NCI-H345 treated with DMSO at 0.1 percent for 48 hours (cell line): ENCODE measurements at regions not wholly inside any gene's neighbourhood (a gene's known extent, or its start where the extent isn't known, plus 50 kb on each side); places are given as distances from the start of the nearest gene placed in this dataset.

Source experiments
- DNase-seq: peaks from one replicate; lab custom pipeline; 2025; ENCODE audit not compliant: unreplicated experiment; lab: John Stamatoyannopoulos, UW

- DNase-seq = no peak
Measured at GRCh38 chr7:110326966-110327365, 764.0 kb upstream of the LRRN3 start.

- DNase-seq = no peak
Measured at GRCh38 chr7:110336423-110336822, 754.5 kb upstream of the LRRN3 start.

- no peak for DNase-seq
Measured at GRCh38 chr7:110337646-110338045, 753.3 kb upstream of the LRRN3 start.

- DNase-seq = no peak
Measured at GRCh38 chr7:110347081-110347480, 743.8 kb upstream of the LRRN3 start.

- DNase-seq = no peak
Measured at GRCh38 chr7:110356438-110356837, 734.5 kb upstream of the LRRN3 start.

GRCh38 chr7:110358028-110358427 lies 732.9 kb upstream of the LRRN3 start:
- DNase-seq = no peak

GRCh38 chr7:110371709-110372108 lies 719.2 kb upstream of the LRRN3 start:
- no peak for DNase-seq

GRCh38 chr7:110372685-110373084 lies 718.2 kb upstream of the LRRN3 start:
- DNase-seq = no peak

GRCh38 chr7:110373416-110373815 lies 717.5 kb upstream of the LRRN3 start:
- DNase-seq = no peak

GRCh38 chr7:110373859-110374258 lies 717.1 kb upstream of the LRRN3 start:
- DNase-seq = no peak

- DNase-seq = no peak
Measured at GRCh38 chr7:110375068-110375467, 715.9 kb upstream of the LRRN3 start.

- DNase-seq = no peak
Measured at GRCh38 chr7:110382736-110383135, 708.2 kb upstream of the LRRN3 start.

GRCh38 chr7:110386006-110386405 lies 704.9 kb upstream of the LRRN3 start:
- no peak for DNase-seq

GRCh38 chr7:110386913-110387312 lies 704.0 kb upstream of the LRRN3 start:
- DNase-seq = no peak

- DNase-seq = no peak
Measured at GRCh38 chr7:110387689-110388088, 703.2 kb upstream of the LRRN3 start.

- no peak for DNase-seq
Measured at GRCh38 chr7:110388457-110388856, 702.5 kb upstream of the LRRN3 start.

GRCh38 chr7:110396021-110396420 lies 694.9 kb upstream of the LRRN3 start:
- DNase-seq = no peak

- DNase-seq = no peak
Measured at GRCh38 chr7:110397927-110398660, 692.8 kb upstream of the LRRN3 start.

GRCh38 chr7:110399421-110399820 lies 691.5 kb upstream of the LRRN3 start:
- DNase-seq = no peak

- DNase-seq = no peak
Measured at GRCh38 chr7:110400411-110400810, 690.5 kb upstream of the LRRN3 start.

GRCh38 chr7:110407242-110407641 lies 683.7 kb upstream of the LRRN3 start:
- DNase-seq = no peak

- DNase-seq = no peak
Measured at GRCh38 chr7:110407706-110408105, 683.2 kb upstream of the LRRN3 start.

GRCh38 chr7:110412614-110413013 lies 678.3 kb upstream of the LRRN3 start:
- no peak for DNase-seq
